K562 (cell line): ENCODE measurements at regions not wholly inside any gene's neighbourhood (a gene's known extent, or its start where the extent isn't known, plus 50 kb on each side); places are given as distances from the start of the nearest gene placed in this dataset.

Experiments used
- ATAC-seq: fragments of 200-7000 bp; cut with Tn5 transposase; 3 replicates; pipeline ENCODE4 v1.9.1; 2020; ENCODE audit warnings: moderate library complexity
- BruUV-seq: library from RNA; stranded (reverse); fragments of 400-500 nt; replicated peaks from 2 replicates; lab custom pipeline; 2021; lab: Mats Ljungman, UMichigan
- CTCF ChIA-PET: fragments of 300-600 bp; formaldehyde crosslinking; extraction: SDS; loops from one replicate; lab custom pipeline; 2021; ENCODE audit warnings: low intra/inter-chr PET ratio; lab: Yijun Ruan, JAX
- POLR2A ChIA-PET: fragments of 300-600, 350-650 bp; sonication (Branson Sonifier 250); formaldehyde crosslinking; extraction: SDS; loops from one replicate; lab custom pipeline; 2021; ENCODE audit warnings: antibody characterized with exemption, inconsistent platforms; lab: Yijun Ruan, JAX
- DNase-seq, 4 experiments: peaks; one replicate each; pipeline versions ENCODE4 v3.0.0 to v3.0.0-alpha.2; 2011 to 2018; ENCODE audit warnings: low spot score in 3 of 4, mixed read lengths in 3 of 4; ENCODE audit errors: extremely low read depth in 1 of 4
- FAIRE-seq: peaks from 2 replicates; lab custom pipeline; 2011; peaks lifted over from hg19 to GRCh38; lab: Jason Lieb, UNC
- H2AFZ ChIP-seq: 2 replicates; pipeline ENCODE4 v1.6.0; 2011; ENCODE audit warnings: low read depth, low read length, control low read depth, inconsistent platforms
- H3K27ac ChIP-seq: fragments of 200-600 bp; 3 replicates; pipeline ENCODE4 v1.8.0; 2011; ENCODE audit warnings: low read depth, mild to moderate bottlenecking, control low read depth, inconsistent platforms, low read length, moderate library complexity, mixed read lengths; ENCODE audit errors: extremely low read depth
- H3K27me3 ChIP-seq, 2 experiments: fragments of 300-600 bp in 1 of 2; 2 replicates in 1 of 2; 3 replicates in 1 of 2; pipeline versions ENCODE4 v1.6.0 to v1.8.0; 2011; ENCODE audit warnings: inconsistent platforms in 2 of 2, low read length in 2 of 2, mild to moderate bottlenecking in 1 of 2, mixed read lengths in 1 of 2, moderate library complexity in 1 of 2; ENCODE audit not compliant: control insufficient read depth in 2 of 2, insufficient read depth in 2 of 2
- H3K36me3 ChIP-seq: fragments of 300-600 bp; 3 replicates; pipeline ENCODE4 v1.8.0; 2011; ENCODE audit warnings: mild to moderate bottlenecking, low read length, inconsistent platforms; ENCODE audit not compliant: control insufficient read depth, insufficient read depth
- H3K4me1 ChIP-seq, 2 experiments: fragments of 200-600 bp in 1 of 2; replicated peaks in 1 of 2; 2 replicates in 1 of 2; 3 replicates in 1 of 2; pipeline versions ENCODE4 v1.5.1 to v1.8.0; 2011; ENCODE audit warnings: inconsistent platforms in 2 of 2, low read length in 2 of 2, mild to moderate bottlenecking in 1 of 2, mixed read lengths in 1 of 2, moderate library complexity in 1 of 2; ENCODE audit not compliant: control insufficient read depth in 2 of 2, insufficient read depth in 2 of 2
- H3K4me2 ChIP-seq: 2 replicates; pipeline ENCODE4 v1.6.1; 2011; ENCODE audit warnings: low read length, control low read depth, inconsistent platforms, mixed read lengths; ENCODE audit not compliant: insufficient read depth
- H3K4me3 ChIP-seq: fragments of 200-600 bp; sonication (generic), shearing (Covaris generic); 2 replicates; pipeline ENCODE4 v1.5.1; 2016; ENCODE audit warnings: control low read depth, inconsistent platforms
- H3K79me2 ChIP-seq: fragments of 200-600 bp; 3 replicates; pipeline ENCODE4 v1.8.0; 2011; ENCODE audit warnings: low read length, inconsistent platforms; ENCODE audit not compliant: control insufficient read depth, insufficient read depth
- H3K9ac ChIP-seq, 2 experiments: 2 replicates each; pipeline versions ENCODE4 v1.6.0 to v1.6.1; 2011; ENCODE audit warnings: low read depth in 2 of 2, low read length in 2 of 2, control low read depth in 1 of 2, inconsistent platforms in 1 of 2, mild to moderate bottlenecking in 1 of 2, mixed read lengths in 1 of 2; ENCODE audit not compliant: insufficient read depth in 1 of 2
- H3K9me1 ChIP-seq: one replicate; pipeline ENCODE4 v1.6.0; 2011; ENCODE audit warnings: inconsistent platforms, mild to moderate bottlenecking, low read length, moderate library complexity; ENCODE audit not compliant: control insufficient read depth, insufficient read depth
- H3K9me3 ChIP-seq: replicated peaks from 2 replicates; pipeline ENCODE4 v1.5.1; 2011; ENCODE audit warnings: low read depth, low read length, inconsistent platforms; ENCODE audit not compliant: control insufficient read depth, insufficient read depth
- H4K20me1 ChIP-seq: replicated peaks from 2 replicates; pipeline ENCODE4 v1.6.1; 2011; ENCODE audit warnings: low read length, inconsistent platforms, mixed read lengths; ENCODE audit not compliant: control insufficient read depth, insufficient read depth
- CAMTA2 ChIP-seq: fragments of 250-450 bp; sonication (Bioruptor Pico); conservative IDR thresholded peaks from 2 replicates; pipeline ENCODE4 v1.5.1; 2022
- CCNT2 ChIP-seq: IDR thresholded peaks from 2 replicates; pipeline ENCODE4 v1.6.1; 2011; ENCODE audit warnings: borderline replicate concordance, low read depth, mild to moderate bottlenecking, moderate library complexity, mixed read lengths, low read length; ENCODE audit not compliant: insufficient read length; ENCODE audit errors: extremely low read depth
- ELF4 ChIP-seq: fragments of 450-650 bp; formaldehyde crosslinking; IDR thresholded peaks from 2 replicates; pipeline ENCODE4 v1.4.0; 2022; ENCODE audit warnings: missing genetic modification characterization
- FUS ChIP-seq: fragments of 200-400 bp; formaldehyde crosslinking; optimal IDR thresholded peaks from 2 replicates; pipeline ENCODE3; 2017; ENCODE audit warnings: low read depth, low read length
- HNRNPH1 ChIP-seq: fragments of 200-400 bp; formaldehyde crosslinking; optimal IDR thresholded peaks from 2 replicates; pipeline ENCODE3; 2017; ENCODE audit warnings: low read depth, mild to moderate bottlenecking, low read length, moderate library complexity
- HNRNPK ChIP-seq: fragments of 200-400 bp; formaldehyde crosslinking; IDR thresholded peaks from one replicate; pipeline ENCODE4 v1.6.1; 2018; ENCODE audit warnings: mild to moderate bottlenecking, low read depth, low read length; ENCODE audit not compliant: poor library complexity, severe bottlenecking
- HNRNPL ChIP-seq: fragments of 200-400 bp; formaldehyde crosslinking; IDR thresholded peaks from 2 replicates; pipeline ENCODE4 v1.6.1; 2017; ENCODE audit warnings: low read depth, mild to moderate bottlenecking, low read length
- POLR2G ChIP-seq: fragments of 200-400 bp; formaldehyde crosslinking; IDR thresholded peaks from 2 replicates; pipeline ENCODE4 v1.6.1; 2017; ENCODE audit warnings: low read depth, mild to moderate bottlenecking, antibody characterized with exemption, low read length, moderate library complexity
- SP1 ChIP-seq: sonication (generic); formaldehyde crosslinking; IDR thresholded peaks from 2 replicates; pipeline ENCODE4 v1.8.1; 2022; ENCODE audit warnings: mild to moderate bottlenecking, missing genetic modification reagents
- TAF1 ChIP-seq: IDR thresholded peaks from 2 replicates; pipeline ENCODE4 v1.6.1; 2011; ENCODE audit warnings: mild to moderate bottlenecking, low read length, moderate library complexity; ENCODE audit not compliant: insufficient read depth, control insufficient read depth, severe bottlenecking; ENCODE audit errors: extremely low read depth
- THRB ChIP-seq: fragments of 450-650 bp; formaldehyde crosslinking; conservative IDR thresholded peaks from 2 replicates; pipeline ENCODE4 v1.4.0; 2022; ENCODE audit warnings: mild to moderate bottlenecking, missing genetic modification characterization
- ZBTB1 ChIP-seq: sonication (generic); formaldehyde crosslinking; IDR thresholded peaks from 2 replicates; pipeline ENCODE4 v1.8.1; 2023; ENCODE audit warnings: missing genetic modification reagents, low read depth, mild to moderate bottlenecking, borderline replicate concordance
- ZFP36 ChIP-seq: fragments of 150-350 bp; IDR thresholded peaks from 2 replicates; pipeline ENCODE4 v1.6.1; 2018; ENCODE audit warnings: low read length, low read depth; ENCODE audit not compliant: partially characterized antibody
- WGBS: fragments of 100-300 bp; shearing (Covaris generic); methylation state at CpG from one replicate; pipeline ENCODE4 v1.1.6; 2016; ENCODE audit warnings: low coverage, mixed read lengths; ENCODE audit not compliant: insufficient coverage; ENCODE audit errors: missing lambda C conversion rate; 5-methylcytosine and 5-hydroxymethylcytosine counted together
- in situ Hi-C: fragments of 300-500 bp; cut with MboI; formaldehyde crosslinking; loops from 4 replicates; pipeline ENCODE4 v1.15.0; 2018; ENCODE audit warnings: inconsistent platforms, mixed read lengths
- intact Hi-C: fragments of 100-400 bp; cut with micrococcal nuclease; formaldehyde crosslinking; loops from 2 replicates; pipeline ENCODE4 v1.14.2; 2022
- TF ChIP-seq, protein P1 (sequence below): fragments of 450-650 bp; IDR thresholded peaks from 2 replicates; pipeline ENCODE4 v1.7.1; 2018; ENCODE audit warnings: mild to moderate bottlenecking, low read depth; ENCODE audit not compliant: partially characterized antibody
- TF ChIP-seq, protein P2 (sequence below): fragments of 150-350 bp; conservative IDR thresholded peaks from 2 replicates; pipeline ENCODE4 v1.6.1; 2014; ENCODE audit warnings: low read length

DNA sequence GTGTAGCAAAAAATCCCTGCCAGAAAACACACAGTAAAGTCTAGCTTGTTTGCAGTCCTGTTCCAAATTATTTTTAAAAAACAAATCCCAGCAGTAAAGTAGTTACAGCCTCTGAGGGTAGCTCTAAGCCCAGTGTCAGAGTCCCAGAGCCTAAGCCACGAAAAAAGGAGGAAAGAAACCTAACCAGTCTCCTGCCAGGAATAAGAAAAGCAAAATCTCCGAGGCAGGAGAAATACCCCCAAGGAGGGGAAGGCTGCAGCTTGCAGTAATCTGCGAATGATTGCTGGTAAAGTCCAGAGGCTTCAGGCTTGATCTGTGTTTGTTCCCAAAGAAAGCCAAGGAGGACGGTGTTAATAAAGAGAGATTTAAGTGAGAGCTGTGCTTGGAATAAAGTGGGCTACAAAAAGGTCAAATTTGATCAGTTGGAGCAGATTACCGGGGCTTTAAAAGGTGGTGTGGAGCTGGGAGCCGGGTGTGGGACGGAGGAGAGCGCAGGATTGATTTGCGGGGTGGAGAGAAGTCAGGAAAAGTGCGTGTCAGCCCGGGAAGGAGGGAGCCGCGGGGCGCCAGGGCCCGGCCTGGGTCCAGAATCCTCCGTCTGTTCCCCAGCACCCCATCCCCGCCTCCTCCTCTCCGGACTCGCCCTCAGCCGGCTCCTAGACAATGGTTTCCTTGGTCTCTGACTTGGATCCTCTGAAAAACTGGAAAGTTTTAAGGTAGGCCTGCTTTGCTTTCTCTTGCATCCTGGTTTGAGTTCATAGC, 219.4 kb upstream of the CELF2 start:
- Histone ChIP-seq H3K4me2 (no peak overlapping the region), H3K9me3 (no peaks in the 10 kb centered on the region), H3K79me2 (no peaks in the 10 kb centered on the region), H3K27me3 (0 out of 5 replicates have a peak, but pooled peaks cover 0 to 6% of the 10 kb centered on the region in 2 experiments), H3K36me3 (no peaks in the 10 kb centered on the region), H3K4me1 (no peaks in the 10 kb centered on the region), H4K20me1 (no peaks in the 10 kb centered on the region), H3K9me1 (no peaks in the 10 kb centered on the region), H2AFZ (no peak overlapping the region), H3K9ac (no peak overlapping the region), H3K4me3 (no peak overlapping the region), H3K27ac (no peak overlapping the region)
- DNase-seq (no peak), ATAC-seq (no peak), FAIRE-seq (no peak)
- ChIA-PET CTCF (no interaction called here), POLR2A (no interaction called here)
- intact Hi-C loops, result no loop called here
- WGBS, result 0% methylated on average over 18 of the region's 20 CpGs
- in situ Hi-C loops, result no loop called here
- no peak for TF ChIP-seq SP1 (CRISPR knock-in tag)
- no peak for TF ChIP-seq ELF4 (CRISPR knock-in tag)
- no peak for TF ChIP-seq THRB
- TF ChIP-seq CCNT2, result no peak
- TF ChIP-seq, protein P1, sequence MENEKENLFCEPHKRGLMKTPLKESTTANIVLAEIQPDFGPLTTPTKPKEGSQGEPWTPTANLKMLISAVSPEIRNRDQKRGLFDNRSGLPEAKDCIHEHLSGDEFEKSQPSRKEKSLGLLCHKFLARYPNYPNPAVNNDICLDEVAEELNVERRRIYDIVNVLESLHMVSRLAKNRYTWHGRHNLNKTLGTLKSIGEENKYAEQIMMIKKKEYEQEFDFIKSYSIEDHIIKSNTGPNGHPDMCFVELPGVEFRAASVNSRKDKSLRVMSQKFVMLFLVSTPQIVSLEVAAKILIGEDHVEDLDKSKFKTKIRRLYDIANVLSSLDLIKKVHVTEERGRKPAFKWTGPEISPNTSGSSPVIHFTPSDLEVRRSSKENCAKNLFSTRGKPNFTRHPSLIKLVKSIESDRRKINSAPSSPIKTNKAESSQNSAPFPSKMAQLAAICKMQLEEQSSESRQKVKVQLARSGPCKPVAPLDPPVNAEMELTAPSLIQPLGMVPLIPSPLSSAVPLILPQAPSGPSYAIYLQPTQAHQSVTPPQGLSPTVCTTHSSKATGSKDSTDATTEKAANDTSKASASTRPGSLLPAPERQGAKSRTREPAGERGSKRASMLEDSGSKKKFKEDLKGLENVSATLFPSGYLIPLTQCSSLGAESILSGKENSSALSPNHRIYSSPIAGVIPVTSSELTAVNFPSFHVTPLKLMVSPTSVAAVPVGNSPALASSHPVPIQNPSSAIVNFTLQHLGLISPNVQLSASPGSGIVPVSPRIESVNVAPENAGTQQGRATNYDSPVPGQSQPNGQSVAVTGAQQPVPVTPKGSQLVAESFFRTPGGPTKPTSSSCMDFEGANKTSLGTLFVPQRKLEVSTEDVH, result no peak
- no peak for TF ChIP-seq HNRNPK
- no peak for TF ChIP-seq ZBTB1
- no peak for TF ChIP-seq TAF1
- TF ChIP-seq HNRNPH1, result no peak
- TF ChIP-seq ZFP36, result no peak
- TF ChIP-seq, protein P2, sequence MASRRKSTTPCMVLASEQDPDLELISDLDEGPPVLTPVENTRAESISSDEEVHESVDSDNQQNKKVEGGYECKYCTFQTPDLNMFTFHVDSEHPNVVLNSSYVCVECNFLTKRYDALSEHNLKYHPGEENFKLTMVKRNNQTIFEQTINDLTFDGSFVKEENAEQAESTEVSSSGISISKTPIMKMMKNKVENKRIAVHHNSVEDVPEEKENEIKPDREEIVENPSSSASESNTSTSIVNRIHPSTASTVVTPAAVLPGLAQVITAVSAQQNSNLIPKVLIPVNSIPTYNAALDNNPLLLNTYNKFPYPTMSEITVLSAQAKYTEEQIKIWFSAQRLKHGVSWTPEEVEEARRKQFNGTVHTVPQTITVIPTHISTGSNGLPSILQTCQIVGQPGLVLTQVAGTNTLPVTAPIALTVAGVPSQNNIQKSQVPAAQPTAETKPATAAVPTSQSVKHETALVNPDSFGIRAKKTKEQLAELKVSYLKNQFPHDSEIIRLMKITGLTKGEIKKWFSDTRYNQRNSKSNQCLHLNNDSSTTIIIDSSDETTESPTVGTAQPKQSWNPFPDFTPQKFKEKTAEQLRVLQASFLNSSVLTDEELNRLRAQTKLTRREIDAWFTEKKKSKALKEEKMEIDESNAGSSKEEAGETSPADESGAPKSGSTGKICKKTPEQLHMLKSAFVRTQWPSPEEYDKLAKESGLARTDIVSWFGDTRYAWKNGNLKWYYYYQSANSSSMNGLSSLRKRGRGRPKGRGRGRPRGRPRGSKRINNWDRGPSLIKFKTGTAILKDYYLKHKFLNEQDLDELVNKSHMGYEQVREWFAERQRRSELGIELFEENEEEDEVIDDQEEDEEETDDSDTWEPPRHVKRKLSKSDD, result no peak
- TF ChIP-seq POLR2G, result no peak
- no peak for TF ChIP-seq HNRNPL
- no peak for TF ChIP-seq FUS
- no peak for TF ChIP-seq CAMTA2 (CRISPR knock-in tag)
- no TSS peak for BruUV-seq
